Activated naive CD8-positive, alpha-beta T cell treated with anti-CD3 and anti-CD28 coated beads, Interleukin-2, amount 10 ng/mL, durations not matched to agents 7 days and 5 days (primary cell): ENCODE measurements at regions not wholly inside any gene's neighbourhood (a gene's known extent, or its start where the extent isn't known, plus 50 kb on each side); places are given as distances from the start of the nearest gene placed in this dataset.
"Not testable (repeated sequence)": the region's sequence is repeated elsewhere in the genome, so short reads cannot be mapped to it uniquely, and the experiment has no call there.

Experiments
- ATAC-seq: fragments of 150-1000 bp; cut with Tn5 transposase; one replicate; pipeline ENCODE4 v1.10.0; 2021; ENCODE audit warnings: low read depth, moderate library complexity
- POLR2A ChIA-PET: fragments of 350-600 bp; sonication (Branson Sonifier 250); formaldehyde crosslinking; loops from one replicate; lab custom pipeline; 2021; ENCODE audit warnings: antibody characterized with exemption; lab: Charles Lee
- DNase-seq: peaks from one replicate; pipeline ENCODE4 v3.0.0; 2021
- H3K27ac Mint-ChIP-seq: one replicate; pipeline ENCODE4 v1.8.0; 2022; ENCODE audit warnings: mild to moderate bottlenecking, mixed read lengths
- H3K27me3 Mint-ChIP-seq: one replicate; pipeline ENCODE4 v1.8.0; 2022; ENCODE audit warnings: mild to moderate bottlenecking, moderate library complexity, mixed read lengths
- H3K36me3 Mint-ChIP-seq: one replicate; pipeline ENCODE4 v1.8.0; 2021; ENCODE audit warnings: mild to moderate bottlenecking, mixed read lengths
- H3K4me1 Mint-ChIP-seq: one replicate; pipeline ENCODE4 v1.8.0; 2021; ENCODE audit warnings: mixed read lengths
- H3K4me3 Mint-ChIP-seq: one replicate; pipeline ENCODE4 v1.8.0; 2022; ENCODE audit warnings: mild to moderate bottlenecking, moderate library complexity, mixed read lengths
- H3K9me3 Mint-ChIP-seq: one replicate; pipeline ENCODE4 v1.8.0; 2021; ENCODE audit warnings: mixed read lengths

GRCh38 chr12:131356485-131357184, 354.3 kb upstream of the SFSWAP start:
- ATAC-seq = no peak
- DNase-seq = no peak

GRCh38 chr12:131357185-131357747, 353.6 kb upstream of the SFSWAP start:
- H3K4me1 Mint-ChIP-seq = no peaks in the 10 kb centered on the region
- no peak overlapping the region for H3K4me3 Mint-ChIP-seq
- POLR2A ChIA-PET = no interaction called here
- H3K27ac Mint-ChIP-seq = no peak overlapping the region
- ATAC-seq (no peak), DNase-seq (no peak)
- no peaks in the 10 kb centered on the region for H3K9me3 Mint-ChIP-seq
- H3K36me3 Mint-ChIP-seq = no peaks in the 10 kb centered on the region
- peaks cover 6% of the 10 kb centered on the region for H3K27me3 Mint-ChIP-seq

More at GRCh38 chr12:131356485-131357184, 354.3 kb upstream of the SFSWAP start:
- H3K9me3 Mint-ChIP-seq = no peaks in the 10 kb centered on the region
- POLR2A ChIA-PET = no interaction called here
- H3K27me3 Mint-ChIP-seq = peaks cover 6% of the 10 kb centered on the region
- H3K4me3 Mint-ChIP-seq = no peak overlapping the region
- no peak overlapping the region for H3K27ac Mint-ChIP-seq
- no peaks in the 10 kb centered on the region for H3K4me1 Mint-ChIP-seq
- no peaks in the 10 kb centered on the region for H3K36me3 Mint-ChIP-seq

GRCh38 chr12:131357920-131358319, 353.0 kb upstream of the SFSWAP start:
- H3K4me3 Mint-ChIP-seq = no peak overlapping the region
- POLR2A ChIA-PET = no interaction called here
- ATAC-seq (no peak), DNase-seq (no peak)
- H3K9me3 Mint-ChIP-seq = no peaks in the 10 kb centered on the region
- H3K27me3 Mint-ChIP-seq = peaks cover 6% of the 10 kb centered on the region
- no peaks in the 10 kb centered on the region for H3K4me1 Mint-ChIP-seq
- H3K27ac Mint-ChIP-seq = no peak overlapping the region
- H3K36me3 Mint-ChIP-seq = no peaks in the 10 kb centered on the region

- Mint-ChIP-seq H3K36me3 (no peaks in the 10 kb centered on the region), H3K27me3 (peaks cover 8% of the 10 kb centered on the region), H3K4me3 (no peak overlapping the region), H3K9me3 (no peaks in the 10 kb centered on the region), H3K4me1 (no peaks in the 10 kb centered on the region), H3K27ac (no peak overlapping the region)
- POLR2A ChIA-PET = no interaction called here
- ATAC-seq = no peak
- DNase-seq = no peak
Measured at GRCh38 chr12:131362291-131363211, 348.3 kb upstream of the SFSWAP start.

- DNase-seq = no peak
- H3K27me3 Mint-ChIP-seq = peaks cover 8% of the 10 kb centered on the region
- POLR2A ChIA-PET = no interaction called here
- ATAC-seq = no peak
- H3K27ac Mint-ChIP-seq = no peak overlapping the region
- H3K4me1 Mint-ChIP-seq = no peaks in the 10 kb centered on the region
- H3K4me3 Mint-ChIP-seq = no peak overlapping the region
- H3K36me3 Mint-ChIP-seq = no peaks in the 10 kb centered on the region
- no peaks in the 10 kb centered on the region for H3K9me3 Mint-ChIP-seq
Measured at GRCh38 chr12:131363393-131363792, 347.5 kb upstream of the SFSWAP start.

- POLR2A ChIA-PET = no interaction called here
- no peak for DNase-seq
- no peaks in the 10 kb centered on the region for H3K36me3 Mint-ChIP-seq
- peaks cover 8% of the 10 kb centered on the region for H3K27me3 Mint-ChIP-seq
- no peaks in the 10 kb centered on the region for H3K4me1 Mint-ChIP-seq
- no peaks in the 10 kb centered on the region for H3K9me3 Mint-ChIP-seq
- no peak for ATAC-seq
- H3K4me3 Mint-ChIP-seq = no peak overlapping the region
- H3K27ac Mint-ChIP-seq = no peak overlapping the region
Measured at GRCh38 chr12:131363841-131364495, 346.9 kb upstream of the SFSWAP start.

GRCh38 chr12:131364903-131365820, 345.7 kb upstream of the SFSWAP start:
- H3K36me3 Mint-ChIP-seq = no peaks in the 10 kb centered on the region
- no peaks in the 10 kb centered on the region for H3K4me1 Mint-ChIP-seq
- no peaks in the 10 kb centered on the region for H3K9me3 Mint-ChIP-seq
- H3K27me3 Mint-ChIP-seq = peaks cover 2% of the 10 kb centered on the region
- DNase-seq = no peak
- POLR2A ChIA-PET = no interaction called here
- no peak overlapping the region for H3K27ac Mint-ChIP-seq
- H3K4me3 Mint-ChIP-seq = no peak overlapping the region
- ATAC-seq = no peak

GRCh38 chr12:131365821-131366260, 345.0 kb upstream of the SFSWAP start:
- POLR2A ChIA-PET = no interaction called here
- H3K27me3 Mint-ChIP-seq = peaks cover 4% of the 10 kb centered on the region

GRCh38 chr12:131366261-131366871, 344.5 kb upstream of the SFSWAP start:
- no peak overlapping the region for H3K27ac Mint-ChIP-seq
- H3K4me3 Mint-ChIP-seq = no peak overlapping the region
- H3K36me3 Mint-ChIP-seq = no peaks in the 10 kb centered on the region
- ATAC-seq = no peak
- POLR2A ChIA-PET = no interaction called here
- H3K4me1 Mint-ChIP-seq = no peaks in the 10 kb centered on the region
- peaks cover 4% of the 10 kb centered on the region for H3K27me3 Mint-ChIP-seq
- H3K9me3 Mint-ChIP-seq = no peaks in the 10 kb centered on the region
- no peak for DNase-seq

More at GRCh38 chr12:131365821-131366260, 345.0 kb upstream of the SFSWAP start:
- Mint-ChIP-seq H3K4me1 (no peaks in the 10 kb centered on the region), H3K4me3 (no peak overlapping the region), H3K27ac (no peak overlapping the region), H3K9me3 (no peaks in the 10 kb centered on the region), H3K36me3 (no peaks in the 10 kb centered on the region)
- ATAC-seq (no peak), DNase-seq (no peak)

- H3K4me3 Mint-ChIP-seq, H3K27me3 Mint-ChIP-seq, H3K36me3 Mint-ChIP-seq, H3K27ac Mint-ChIP-seq, H3K4me1 Mint-ChIP-seq, DNase-seq, ATAC-seq, POLR2A ChIA-PET, H3K9me3 Mint-ChIP-seq: not testable (repeated sequence)
Measured at GRCh38 chr12:131367067-131367982, 343.6 kb upstream of the SFSWAP start.

- Mint-ChIP-seq H3K9me3 (no peaks in the 10 kb centered on the region), H3K36me3 (no peaks in the 10 kb centered on the region), H3K4me3 (no peak overlapping the region), H3K4me1 (no peaks in the 10 kb centered on the region), H3K27me3 (peaks cover 4% of the 10 kb centered on the region), H3K27ac (no peak overlapping the region)
- DNase-seq = no peak
- POLR2A ChIA-PET = no interaction called here
- no peak for ATAC-seq
Measured at GRCh38 chr12:131367983-131368667, 342.8 kb upstream of the SFSWAP start.
